ENCODE measurements at regions not wholly inside any gene's neighbourhood (a gene's known extent, or its start where the extent isn't known, plus 50 kb on each side); places are given as distances from the start of the nearest gene placed in this dataset.
"Not testable (repeated sequence)": the region's sequence is repeated elsewhere in the genome, so short reads cannot be mapped to it uniquely, and the experiment has no call there.

- H3K4me3 ChIP-seq (ENCODE audit: low read depth, low read length) = no peak overlapping the region
- TF ChIP-seq CTCF (IDR thresholded peaks at IDR 0.05; ENCODE audit: low read depth, low read length) = no peak
- H3K9me3 ChIP-seq (ENCODE audit: severe bottlenecking) = no peaks in the 10 kb centered on the region
- H3K27me3 ChIP-seq (ENCODE audit: insufficient read depth, low read depth, severe bottlenecking) = peaks cover 19% of the 10 kb centered on the region
- no peak overlapping the region for H3K27ac ChIP-seq
- H3K36me3 ChIP-seq = no peaks in the 10 kb centered on the region
- no peak for DNase-seq
Observed at GRCh38 chr11:41534391-41534790, 74.9 kb upstream of the LRRC4C start.

GRCh38 chr11:41534861-41535260, 75.4 kb upstream of the LRRC4C start:
- Histone ChIP-seq H3K9me3 (ENCODE audit: severe bottlenecking) (no peaks in the 10 kb centered on the region), H3K36me3 (no peaks in the 10 kb centered on the region), H3K4me3 (ENCODE audit: low read depth, low read length) (no peak overlapping the region), H3K27ac (no peak overlapping the region), H3K27me3 (ENCODE audit: insufficient read depth, low read depth, severe bottlenecking) (peaks cover 24% of the 10 kb centered on the region)
- DNase-seq = no peak
- TF ChIP-seq CTCF (IDR thresholded peaks at IDR 0.05; ENCODE audit: low read depth, low read length) = no peak

- Histone ChIP-seq H3K27me3 (ENCODE audit: insufficient read depth, low read depth, severe bottlenecking) (peaks cover 25% of the 10 kb centered on the region), H3K4me3 (ENCODE audit: low read depth, low read length) (no peak overlapping the region), H3K9me3 (ENCODE audit: severe bottlenecking) (no peaks in the 10 kb centered on the region), H3K27ac (no peak overlapping the region), H3K36me3 (no peaks in the 10 kb centered on the region)
- DNase-seq = no peak
- no peak for TF ChIP-seq CTCF (IDR thresholded peaks at IDR 0.05; ENCODE audit: low read depth, low read length)
Observed at GRCh38 chr11:41536021-41536568, 76.6 kb upstream of the LRRC4C start.

GRCh38 chr11:41544902-41545301, 85.5 kb upstream of the LRRC4C start:
- peaks cover 10% of the 10 kb centered on the region for H3K27me3 ChIP-seq (ENCODE audit: insufficient read depth, low read depth, severe bottlenecking)
- not testable (repeated sequence) for H3K27ac ChIP-seq; H3K4me3 ChIP-seq (ENCODE audit: low read depth, low read length); H3K36me3 ChIP-seq; DNase-seq; H3K9me3 ChIP-seq (ENCODE audit: severe bottlenecking)

- Histone ChIP-seq H3K36me3 (no peaks in the 10 kb centered on the region), H3K9me3 (ENCODE audit: severe bottlenecking) (no peaks in the 10 kb centered on the region), H3K27ac (no peak overlapping the region), H3K27me3 (ENCODE audit: insufficient read depth, low read depth, severe bottlenecking) (peaks cover 38% of the 10 kb centered on the region), H3K4me3 (ENCODE audit: low read depth, low read length) (no peak overlapping the region)
- no peak for TF ChIP-seq CTCF (IDR thresholded peaks at IDR 0.05; ENCODE audit: low read depth, low read length)
- DNase-seq = no peak
Observed at GRCh38 chr11:41578421-41579051, 119.1 kb upstream of the LRRC4C start.

GRCh38 chr11:41579546-41579945, 120.1 kb upstream of the LRRC4C start:
- H3K27ac ChIP-seq = no peak overlapping the region
- H3K9me3 ChIP-seq (ENCODE audit: severe bottlenecking) = no peaks in the 10 kb centered on the region
- no peak for TF ChIP-seq CTCF (IDR thresholded peaks at IDR 0.05; ENCODE audit: low read depth, low read length)
- H3K27me3 ChIP-seq (ENCODE audit: insufficient read depth, low read depth, severe bottlenecking) = peaks cover 47% of the 10 kb centered on the region
- DNase-seq = no peak
- no peaks in the 10 kb centered on the region for H3K36me3 ChIP-seq
- H3K4me3 ChIP-seq (ENCODE audit: low read depth, low read length) = no peak overlapping the region
